Dermis blood vessel endothelial cell (primary cell): ENCODE measurements at regions not wholly inside any gene's neighbourhood (a gene's known extent, or its start where the extent isn't known, plus 50 kb on each side); places are given as distances from the start of the nearest gene placed in this dataset.
"Not testable (repeated sequence)": the region's sequence is repeated elsewhere in the genome, so short reads cannot be mapped to it uniquely, and the experiment has no call there.

Experiments used
- DNase-seq: peaks from one replicate; pipeline ENCODE4 v3.0.0; 2010

- no peak for DNase-seq
These were observed 68.0 kb upstream of the HELT start for GRCh38 chr4:184950117-184950830.

GRCh38 chr4:184950926-184951325 is 67.4 kb upstream of the HELT start:
- DNase-seq = no peak

- DNase-seq = no peak
These were observed 66.6 kb upstream of the HELT start for GRCh38 chr4:184951668-184952160.

GRCh38 chr4:184952522-184952921 is 65.8 kb upstream of the HELT start:
- no peak for DNase-seq

GRCh38 chr4:184953421-184953945 is 64.8 kb upstream of the HELT start:
- DNase-seq = no peak

GRCh38 chr4:184953971-184954370 is 64.3 kb upstream of the HELT start:
- DNase-seq = no peak

GRCh38 chr4:184954482-184954881 is 63.8 kb upstream of the HELT start:
- no peak for DNase-seq

GRCh38 chr4:184955116-184955515 is 63.2 kb upstream of the HELT start:
- DNase-seq = no peak

GRCh38 chr4:184955636-184956035 is 62.7 kb upstream of the HELT start:
- DNase-seq = no peak

- no peak for DNase-seq
These were observed 60.7 kb upstream of the HELT start for GRCh38 chr4:184957446-184958115.

- DNase-seq = no peak
These were observed 60.0 kb upstream of the HELT start for GRCh38 chr4:184958127-184958922.

GRCh38 chr4:184958923-184959210 is 59.4 kb upstream of the HELT start:
- no peak for DNase-seq

GRCh38 chr4:184959309-184959708 is 59.0 kb upstream of the HELT start:
- DNase-seq = no peak

- DNase-seq = no peak
These were observed 58.5 kb upstream of the HELT start for GRCh38 chr4:184959786-184960185.

- no peak for DNase-seq
These were observed 57.8 kb upstream of the HELT start for GRCh38 chr4:184960505-184960971.

GRCh38 chr4:184961660-184962059 is 56.6 kb upstream of the HELT start:
- no peak for DNase-seq

GRCh38 chr4:184962125-184962638 is 56.1 kb upstream of the HELT start:
- DNase-seq = no peak

- DNase-seq = not testable (repeated sequence)
These were observed 52.9 kb upstream of the HELT start for GRCh38 chr4:184965230-184966050.

- not testable (repeated sequence) for DNase-seq
These were observed 52.1 kb upstream of the HELT start for GRCh38 chr4:184966051-184966691.

GRCh38 chr4:184967699-184968098 is 50.6 kb upstream of the HELT start:
- not testable (repeated sequence) for DNase-seq

- DNase-seq = no peak
These were observed 49.9 kb upstream of the HELT start for GRCh38 chr4:184968366-184968765.
